Renal cortex interstitium (tissue), 11 donors: ENCODE measurements at regions not wholly inside any gene's neighbourhood (a gene's known extent, or its start where the extent isn't known, plus 50 kb on each side); places are given as distances from the start of the nearest gene placed in this dataset.

ENCODE experiments used
- DNase-seq, 11 donors: peaks; one replicate each; pipeline ENCODE4 v3.0.0-alpha.2; 2013; ENCODE audit warnings: low read depth in 9 of 11, low spot score in 4 of 11; ENCODE audit errors: extremely low read depth in 1 of 11

DNA sequence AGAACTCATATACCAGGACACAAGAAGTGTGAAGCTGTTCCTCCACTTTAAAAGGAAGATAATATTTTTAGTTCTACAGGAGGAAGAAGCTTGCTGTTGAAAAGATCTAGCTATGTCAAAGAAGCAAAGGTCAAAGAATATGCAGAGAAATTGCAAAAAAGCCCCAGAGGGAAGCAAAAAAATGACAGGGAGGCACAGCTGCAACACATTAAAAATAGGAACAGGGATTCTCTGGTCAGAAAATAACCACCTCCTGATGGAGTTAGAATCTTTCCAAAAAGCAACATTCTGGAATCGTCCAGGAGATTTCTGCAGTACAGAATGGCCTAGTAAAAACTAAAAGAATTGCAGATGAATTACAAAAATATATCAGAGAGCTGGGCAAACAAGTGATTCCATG, 238.9 kb upstream of the PRMT6 start:
- no peak for DNase-seq

DNA sequence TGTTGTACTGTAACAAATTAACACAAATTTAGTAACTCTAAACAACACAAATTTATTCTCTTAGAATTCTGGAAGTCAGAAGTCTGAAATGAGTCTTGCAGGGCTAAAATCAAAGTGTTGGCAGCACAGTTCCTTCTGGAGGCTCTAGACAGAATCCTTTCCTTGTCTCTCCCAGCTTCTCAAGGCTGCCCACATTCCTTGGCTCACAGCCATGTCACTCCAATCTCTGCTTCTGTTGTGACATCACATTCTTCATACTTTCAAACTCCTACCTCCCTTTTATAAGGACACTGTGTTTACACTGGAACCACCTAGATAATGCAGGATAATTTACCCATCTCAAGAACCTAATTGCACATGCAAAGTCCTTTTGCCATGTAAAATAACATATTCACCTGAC, 225.0 kb upstream of the PRMT6 start:
- no peak for DNase-seq

- no peak for DNase-seq
These were observed 219.8 kb upstream of the PRMT6 start for GRCh38 chr1:106836708-106837107.

- no peak for DNase-seq
These were observed 213.0 kb upstream of the PRMT6 start for GRCh38 chr1:106843518-106843917.

GRCh38 chr1:106846656-106847055, 209.8 kb upstream of the PRMT6 start:
- no peak for DNase-seq

DNA sequence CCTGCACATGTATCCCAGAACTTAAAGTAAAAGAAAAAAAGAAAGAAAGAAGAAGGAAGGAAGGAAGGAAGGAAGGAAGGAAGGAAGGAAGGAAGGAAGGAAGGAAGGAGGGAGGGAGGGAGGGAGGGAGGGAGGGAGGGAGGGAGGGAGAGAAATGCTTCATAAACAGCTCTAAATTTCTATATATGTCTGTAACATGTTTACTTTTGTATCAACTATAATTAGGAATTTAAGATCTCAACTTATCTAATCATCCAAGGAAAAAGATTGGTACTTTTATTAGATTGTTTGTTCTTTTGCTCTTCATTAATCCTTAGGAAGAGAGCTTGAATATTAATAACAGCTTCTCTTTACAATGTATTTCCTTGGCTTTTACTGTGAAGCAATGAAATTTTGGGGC, 195.4 kb upstream of the PRMT6 start:
- no peak for DNase-seq

- no peak for DNase-seq
These were observed 187.6 kb upstream of the PRMT6 start for GRCh38 chr1:106868828-106869227.

DNA sequence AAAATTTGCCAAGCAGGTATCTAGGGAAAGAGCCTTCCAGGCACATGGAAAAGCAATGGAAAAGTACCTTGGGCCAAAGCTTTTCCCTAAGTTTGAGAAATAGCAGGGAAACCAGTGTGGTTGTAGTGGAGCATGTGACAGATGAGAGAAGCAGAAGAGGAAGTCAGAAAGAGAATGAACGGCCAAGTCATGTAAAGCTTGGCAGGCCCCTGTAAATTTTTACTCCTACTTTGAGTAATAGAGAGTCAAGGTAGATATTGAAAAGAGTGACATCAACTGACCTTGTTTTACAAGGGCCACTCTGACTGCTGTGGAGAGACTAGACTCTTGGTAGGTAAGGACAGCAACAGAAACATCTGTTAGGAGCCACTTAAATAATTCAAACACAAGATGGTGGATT, 180.9 kb upstream of the PRMT6 start:
- no peak for DNase-seq

DNA sequence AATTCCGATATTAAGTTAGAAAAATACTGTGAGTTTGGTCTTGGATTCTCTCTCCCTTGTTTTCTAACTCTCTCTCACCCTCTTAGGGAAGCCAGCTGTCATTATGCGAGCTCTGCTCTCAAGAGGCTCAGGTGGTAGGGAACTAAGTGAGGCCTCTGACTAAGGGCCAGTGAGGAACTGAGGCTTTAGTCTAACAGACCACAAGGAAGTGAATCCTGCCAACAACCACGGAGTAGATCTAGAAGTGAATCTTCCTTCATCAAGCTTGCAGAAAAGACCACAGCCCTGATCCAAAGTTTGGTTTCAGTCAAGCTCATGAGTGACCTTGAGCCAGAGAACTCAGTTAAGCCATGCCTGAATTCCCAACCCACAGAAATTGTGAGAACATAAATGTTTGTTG, 180.1 kb upstream of the PRMT6 start:
- DNase-seq: no peak

- no peak for DNase-seq
These were observed 176.9 kb upstream of the PRMT6 start for GRCh38 chr1:106879538-106879937.

DNA sequence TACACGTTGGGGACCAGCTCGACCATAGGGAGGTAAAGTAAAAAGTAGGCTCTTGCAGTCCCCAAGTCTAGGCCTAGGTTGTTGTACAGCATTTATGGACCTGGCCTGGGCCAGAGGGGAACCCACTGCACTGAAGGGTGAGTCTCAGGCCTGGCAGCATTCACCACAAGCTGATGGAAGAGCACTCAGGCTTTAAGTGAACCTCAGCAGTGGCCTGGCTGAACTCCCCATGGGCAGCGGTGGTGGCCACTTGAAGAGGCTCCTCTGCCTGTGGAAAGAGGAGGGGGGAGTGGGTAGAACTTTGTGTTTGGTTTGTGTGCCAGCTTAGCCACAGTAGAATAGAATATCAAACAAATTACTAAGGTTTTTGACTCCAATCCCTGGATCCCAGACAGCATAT, 176.2 kb upstream of the PRMT6 start:
- DNase-seq: no peak

DNA sequence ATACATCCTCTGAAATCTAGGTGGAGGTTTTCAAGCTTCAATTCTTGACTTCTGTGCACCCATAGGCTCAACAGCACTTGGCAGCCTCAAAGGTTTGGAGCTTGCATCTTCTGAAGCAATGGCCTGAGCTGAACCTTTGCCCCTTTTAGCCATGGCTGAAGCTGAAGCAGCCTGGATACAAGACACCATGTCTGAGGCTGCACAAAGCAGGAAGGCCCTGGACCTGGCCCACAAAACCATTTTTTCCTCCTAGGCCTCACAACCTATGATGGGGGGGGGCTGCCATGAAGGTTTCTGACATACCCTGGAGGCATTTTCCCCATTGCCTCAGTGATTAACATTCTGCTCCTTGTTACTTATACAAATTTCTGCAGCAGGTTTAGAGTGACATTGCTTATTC, 173.3 kb upstream of the PRMT6 start:
- no peak for DNase-seq

DNA sequence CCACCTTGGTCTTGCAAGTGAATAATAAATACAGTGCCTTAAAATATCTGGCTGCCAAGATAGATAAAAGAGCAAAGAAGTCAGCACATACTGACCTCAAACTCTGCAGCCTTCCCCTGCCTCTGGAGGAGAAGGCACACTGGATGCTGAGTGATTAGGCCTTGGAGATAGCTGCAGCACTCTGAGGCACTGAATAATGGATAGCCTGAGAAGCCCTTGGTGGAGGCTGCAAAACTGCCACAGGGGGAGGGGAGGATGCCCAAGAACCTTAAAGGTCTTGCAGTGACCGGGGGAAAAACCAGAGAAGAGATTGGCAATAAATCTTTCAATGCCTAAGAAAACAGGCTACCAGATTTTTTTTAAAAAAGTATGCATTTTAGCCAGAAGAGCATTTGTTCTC, 167.4 kb upstream of the PRMT6 start:
- DNase-seq: no peak

DNA sequence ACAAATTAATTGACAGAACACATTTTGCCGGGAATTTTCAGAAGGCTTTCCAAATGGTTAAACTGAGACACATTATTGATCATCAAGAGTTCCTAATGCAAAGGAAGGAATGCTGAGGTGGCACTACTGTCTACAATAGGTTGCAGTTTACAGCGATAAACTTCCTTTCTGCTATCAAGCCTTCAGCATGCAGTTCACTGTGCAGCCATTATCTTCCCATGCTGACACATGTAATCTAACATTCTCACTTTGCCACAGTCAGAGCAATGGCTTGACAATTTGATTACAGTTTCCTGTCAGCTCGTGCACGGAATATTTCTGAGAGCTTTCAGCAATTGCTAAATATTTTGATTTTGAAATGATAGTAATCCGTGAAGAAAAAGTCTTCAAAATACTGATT, 166.9 kb upstream of the PRMT6 start:
- DNase-seq: no peak

GRCh38 chr1:106897976-106898375, 158.5 kb upstream of the PRMT6 start:
- DNase-seq: no peak

DNA sequence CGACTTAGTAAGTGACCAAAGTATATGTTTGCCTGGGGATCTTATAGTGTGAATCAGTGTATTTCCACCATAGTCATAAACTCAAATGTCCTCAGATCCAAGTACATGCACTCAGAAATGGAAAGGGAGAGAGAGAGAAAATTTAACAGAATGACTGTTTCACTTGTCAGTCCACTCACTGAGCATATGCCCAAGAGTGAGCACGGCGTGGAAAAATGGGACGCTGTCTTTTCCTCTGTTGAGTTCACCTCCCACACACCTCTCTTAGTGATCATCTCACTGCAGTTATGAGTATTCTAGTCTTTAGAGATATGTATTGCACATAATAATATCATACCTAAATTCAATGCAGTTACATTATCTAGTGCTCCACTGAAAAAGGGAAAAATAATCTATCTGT, 156.8 kb upstream of the PRMT6 start:
- DNase-seq: no peak

GRCh38 chr1:106907795-106908194, 148.7 kb upstream of the PRMT6 start:
- DNase-seq: no peak

GRCh38 chr1:106908689-106909088, 147.8 kb upstream of the PRMT6 start:
- no peak for DNase-seq

DNA sequence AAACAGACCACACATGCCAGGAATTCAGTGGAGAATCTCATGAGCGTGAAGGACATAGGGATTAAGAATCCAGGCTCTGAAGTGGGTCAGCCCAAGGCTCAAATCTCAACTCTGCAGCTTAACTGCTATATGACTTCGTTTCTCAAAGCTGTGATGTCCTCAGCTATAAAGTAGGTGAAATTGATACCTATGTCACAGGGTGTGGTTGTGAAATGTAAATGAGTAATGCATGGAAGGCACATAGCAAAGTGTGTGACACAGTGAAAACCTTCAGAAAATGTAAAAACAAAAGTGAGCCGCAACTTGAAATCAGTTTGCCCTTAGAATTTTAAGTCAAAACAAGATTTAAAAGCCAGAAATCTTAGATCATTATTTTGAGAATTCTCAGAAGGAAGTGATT, 145.7 kb upstream of the PRMT6 start:
- no peak for DNase-seq

GRCh38 chr1:106912131-106912530, 144.3 kb upstream of the PRMT6 start:
- DNase-seq: no peak

GRCh38 chr1:106921186-106921585, 135.3 kb upstream of the PRMT6 start:
- DNase-seq: no peak

DNA sequence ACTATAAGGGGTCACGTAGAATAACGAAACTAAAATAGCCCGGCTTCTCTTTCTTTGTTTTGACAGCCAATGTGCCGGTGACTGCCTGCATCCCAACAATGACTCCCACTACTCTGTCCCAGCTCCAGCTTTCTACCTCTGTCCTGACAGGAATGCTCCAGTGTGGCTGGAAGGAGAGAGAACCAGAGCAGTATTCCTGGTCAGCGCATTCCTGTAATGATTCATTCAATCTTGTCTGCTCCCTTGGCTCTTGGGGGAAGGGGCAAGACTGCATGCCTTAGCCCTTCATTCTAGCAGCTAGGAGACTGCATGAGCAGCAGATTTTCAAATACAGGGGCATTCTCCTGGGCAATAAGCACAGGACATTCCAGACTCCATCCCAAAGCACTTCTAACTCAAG, 132.1 kb upstream of the PRMT6 start:
- DNase-seq: peak in 7 of 11 donors; percentile 2 to 33 (median 13)
